Hypothalamus (tissue), 51 donors: ENCODE measurements at regions not wholly inside any gene's neighbourhood (a gene's known extent, or its start where the extent isn't known, plus 50 kb on each side); places are given as distances from the start of the nearest gene placed in this dataset.
"Not testable (repeated sequence)": the region's sequence is repeated elsewhere in the genome, so short reads cannot be mapped to it uniquely, and the experiment has no call there.

Experiments used
- DNase-seq, 51 donors: peaks; one replicate each; lab custom pipeline; 2025; lab: John Stamatoyannopoulos, UW

DNA sequence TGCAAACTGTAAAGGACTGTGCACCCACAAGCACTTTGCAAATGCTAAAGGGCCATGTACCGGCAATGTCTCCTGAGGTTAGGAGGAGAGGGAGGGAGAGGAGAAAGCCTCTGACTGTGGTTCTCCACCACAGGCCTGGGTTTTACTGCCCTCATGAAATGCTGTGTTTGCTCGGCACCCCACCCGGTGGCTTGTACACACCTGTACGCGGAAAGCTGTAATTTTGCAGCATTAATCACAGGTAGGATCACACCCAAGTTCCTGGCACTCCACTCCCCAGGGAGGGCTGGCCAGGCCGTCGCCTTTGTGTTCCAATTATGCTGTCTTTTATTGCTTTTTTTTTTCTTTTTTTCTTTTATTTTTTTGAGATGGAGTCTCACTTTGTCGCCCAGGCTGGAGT, 78.5 kb upstream of the MYL10 start:
- no peak for DNase-seq

DNA sequence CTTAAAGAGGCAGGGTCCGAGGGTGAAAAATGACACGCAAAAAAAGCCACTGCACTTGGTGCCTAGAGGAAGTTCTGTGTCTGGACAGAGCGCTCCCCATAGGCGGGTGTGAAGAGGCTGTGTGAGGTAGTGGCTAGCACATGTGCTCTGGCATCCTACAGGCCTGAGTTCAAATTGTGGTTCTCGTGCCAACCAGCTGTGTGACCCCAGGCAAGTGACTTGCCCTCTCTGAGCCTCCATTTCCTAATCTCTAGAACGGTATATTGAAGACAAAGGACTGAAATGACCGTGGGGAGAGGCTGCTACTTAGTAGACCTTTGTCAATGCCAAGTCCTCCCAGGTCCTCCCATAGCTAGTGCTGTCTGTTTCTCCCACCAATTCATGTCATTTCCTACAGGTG, 79.1 kb upstream of the MYL10 start:
- DNase-seq: no peak

- no peak for DNase-seq
These were observed 83.6 kb upstream of the MYL10 start for GRCh38 chr7:101712652-101713051.

DNA sequence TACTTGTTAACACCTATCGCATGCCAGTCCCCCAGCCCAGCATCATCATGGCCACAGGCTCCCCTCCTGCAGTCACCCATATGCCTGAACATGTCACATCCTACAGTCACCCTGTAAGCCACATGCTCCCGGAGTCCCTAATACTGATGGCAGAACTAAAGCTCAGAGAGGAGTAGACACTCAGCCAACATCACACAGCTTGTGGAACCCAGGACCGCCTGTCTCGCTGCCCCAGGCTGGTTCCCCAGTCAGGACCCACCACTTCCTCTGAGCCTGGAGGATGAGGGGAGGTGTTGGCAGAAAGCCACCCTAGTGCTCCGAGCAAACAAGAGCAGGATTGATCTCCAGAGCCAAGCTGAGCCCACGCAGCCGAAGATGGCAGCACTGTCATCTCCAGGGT, 85.0 kb upstream of the MYL10 start:
- DNase-seq: no peak

- peak in 3 of 51 donors; percentile 8 to 14 (median 9) for DNase-seq
These were observed 88.7 kb upstream of the MYL10 start for GRCh38 chr7:101717628-101718357.

DNA sequence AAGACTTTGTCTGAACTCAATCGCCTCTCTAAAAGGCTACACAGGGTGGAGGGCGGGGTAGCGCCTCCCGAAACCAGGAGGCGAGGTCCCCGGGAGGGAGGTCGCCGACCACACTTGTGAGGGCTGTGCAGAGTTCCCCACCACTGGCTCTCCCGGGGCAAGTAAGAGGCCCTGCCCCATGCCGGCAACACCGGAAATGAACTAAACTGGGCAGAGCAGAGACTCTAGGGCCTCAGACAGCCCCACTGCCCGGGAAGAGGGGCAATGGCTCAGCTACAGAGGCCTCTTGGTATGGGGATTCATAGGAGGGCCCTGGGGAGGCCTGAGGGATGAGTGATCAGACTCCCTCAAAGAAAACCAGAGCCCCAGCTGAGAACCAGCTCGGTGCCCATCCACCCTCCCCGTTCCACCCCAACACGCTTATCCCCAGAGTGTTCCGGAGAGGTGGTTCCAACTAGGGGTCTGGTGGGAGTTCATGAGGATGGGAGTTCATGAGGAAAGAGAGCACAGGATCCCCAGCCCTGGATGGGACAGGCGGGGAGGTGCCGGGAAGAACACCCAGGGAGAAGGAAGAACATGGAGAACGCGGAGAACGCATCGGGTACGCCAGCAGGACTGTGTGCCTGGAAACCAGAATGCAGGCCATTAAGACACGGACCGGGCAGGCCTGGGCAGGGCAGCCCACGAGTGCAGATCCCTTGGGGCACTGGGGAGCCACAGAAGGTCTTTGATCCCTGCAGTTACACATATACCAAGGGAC, 89.4 kb upstream of the MYL10 start:
- DNase-seq: no peak

- DNase-seq: no peak
These were observed 90.0 kb upstream of the MYL10 start for GRCh38 chr7:101719123-101719470.

GRCh38 chr7:101720324-101720723, 91.2 kb upstream of the MYL10 start:
- DNase-seq: no peak

GRCh38 chr7:101722247-101722646, 93.2 kb upstream of the MYL10 start:
- no peak for DNase-seq

GRCh38 chr7:101723835-101724234, 93.6 kb upstream of the CUX1 start:
- no peak for DNase-seq

DNA sequence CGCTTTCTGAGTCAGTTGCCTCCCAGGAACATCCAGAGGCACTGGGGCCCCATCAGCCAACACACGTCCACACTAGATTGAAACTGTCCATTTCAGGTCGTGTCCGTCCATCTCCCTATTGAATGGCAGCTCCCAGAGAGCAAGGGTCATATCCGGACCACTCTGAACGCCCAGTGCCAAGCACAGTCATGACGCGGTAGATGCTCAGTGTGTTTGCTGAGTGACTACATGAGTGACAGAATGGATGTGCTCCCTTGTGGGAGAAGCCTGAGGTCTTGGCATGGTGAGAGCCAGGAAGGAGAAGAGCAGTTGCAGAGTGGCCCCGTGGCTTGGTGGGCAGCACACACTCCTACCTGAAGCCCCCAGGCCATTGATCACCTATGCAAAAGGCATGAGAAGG, 92.5 kb upstream of the CUX1 start:
- no peak for DNase-seq

DNA sequence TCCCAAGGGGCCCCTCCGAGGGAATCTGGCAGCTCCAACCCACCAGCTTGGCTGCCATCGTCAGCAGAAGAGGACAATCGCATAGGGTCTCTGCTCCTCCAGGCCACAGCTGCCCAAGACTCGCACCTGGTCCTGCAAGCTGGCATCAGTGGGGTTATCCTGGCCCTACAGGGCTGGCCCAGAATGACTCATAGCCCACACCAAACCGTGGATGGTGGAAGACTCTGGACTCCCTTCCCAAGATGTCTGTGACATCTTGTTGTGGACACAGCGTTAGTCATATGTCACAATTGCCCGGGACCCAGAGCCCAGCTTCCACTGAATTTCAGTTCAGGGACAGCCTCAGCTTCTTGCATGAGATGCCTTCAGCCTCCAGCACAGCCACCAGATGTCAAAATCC, 91.5 kb upstream of the CUX1 start:
- DNase-seq: no peak

GRCh38 chr7:101727184-101727583, 90.2 kb upstream of the CUX1 start:
- DNase-seq: no peak

DNA sequence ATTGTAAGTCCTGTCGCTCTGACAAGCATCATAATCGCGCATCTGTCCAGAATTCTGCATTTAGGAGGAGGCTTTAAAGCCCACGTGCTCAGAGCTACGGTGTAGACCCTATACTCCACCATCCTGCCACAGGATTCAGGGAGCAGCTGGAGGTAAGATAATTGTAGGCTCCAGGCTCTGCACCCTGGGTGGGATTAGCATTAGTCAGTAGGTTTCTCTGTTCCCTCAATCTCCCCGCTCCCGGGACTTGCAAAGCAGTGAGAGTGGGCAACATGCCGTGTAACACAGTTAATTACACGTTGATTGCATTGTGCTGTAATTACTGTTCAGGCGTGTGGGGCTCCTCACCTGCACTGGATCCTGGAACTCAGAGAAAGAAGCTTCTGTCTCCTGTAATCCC, 89.3 kb upstream of the CUX1 start:
- DNase-seq: no peak

DNA sequence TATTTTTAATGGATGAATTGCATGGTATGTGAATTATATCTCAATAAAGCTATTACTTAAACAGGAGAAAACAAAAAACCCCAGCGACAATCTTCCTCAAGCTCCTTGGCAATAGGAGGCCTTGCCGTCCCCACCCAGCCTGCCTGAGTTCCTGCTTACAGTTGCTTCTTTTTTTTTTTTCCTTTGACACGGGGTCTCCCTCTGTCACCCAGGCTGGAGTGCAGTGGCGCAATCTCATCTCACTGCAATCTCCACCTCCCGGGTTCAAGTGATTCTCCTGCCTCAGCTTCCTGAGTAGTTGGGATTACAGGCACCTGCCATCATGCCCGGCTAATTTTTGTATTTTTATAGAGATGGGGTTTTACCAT, 88.6 kb upstream of the CUX1 start:
- DNase-seq: not testable (repeated sequence)

- DNase-seq: no peak
These were observed 88.1 kb upstream of the CUX1 start for GRCh38 chr7:101729241-101729883.

DNA sequence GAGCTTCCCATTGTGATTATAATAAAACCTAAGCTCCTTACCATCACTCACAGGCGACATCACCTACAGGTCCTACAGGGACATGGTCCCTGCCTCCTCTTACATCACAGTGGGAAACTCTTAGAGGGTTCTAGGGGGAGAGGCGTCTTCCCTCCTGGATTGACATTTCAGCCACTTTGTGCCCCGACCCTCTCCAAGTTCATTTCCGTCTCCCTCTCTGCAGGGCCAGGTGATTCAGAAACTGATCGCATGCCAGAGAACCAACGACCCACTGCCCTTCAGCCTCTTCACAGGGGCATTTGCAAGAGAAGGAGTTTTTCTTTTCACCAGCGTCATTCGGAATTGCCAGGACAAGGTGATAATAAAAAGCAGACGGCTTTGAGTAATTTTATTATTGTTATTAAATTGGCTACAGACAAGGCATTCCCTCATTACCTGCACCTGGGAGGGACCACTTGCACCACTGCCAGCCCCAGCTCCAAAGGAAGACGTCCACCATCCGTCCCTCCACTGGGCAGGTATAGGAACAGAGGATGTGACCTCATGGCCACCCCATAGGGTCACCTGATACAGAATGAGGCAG, 85.8 kb upstream of the CUX1 start:
- no peak for DNase-seq

DNA sequence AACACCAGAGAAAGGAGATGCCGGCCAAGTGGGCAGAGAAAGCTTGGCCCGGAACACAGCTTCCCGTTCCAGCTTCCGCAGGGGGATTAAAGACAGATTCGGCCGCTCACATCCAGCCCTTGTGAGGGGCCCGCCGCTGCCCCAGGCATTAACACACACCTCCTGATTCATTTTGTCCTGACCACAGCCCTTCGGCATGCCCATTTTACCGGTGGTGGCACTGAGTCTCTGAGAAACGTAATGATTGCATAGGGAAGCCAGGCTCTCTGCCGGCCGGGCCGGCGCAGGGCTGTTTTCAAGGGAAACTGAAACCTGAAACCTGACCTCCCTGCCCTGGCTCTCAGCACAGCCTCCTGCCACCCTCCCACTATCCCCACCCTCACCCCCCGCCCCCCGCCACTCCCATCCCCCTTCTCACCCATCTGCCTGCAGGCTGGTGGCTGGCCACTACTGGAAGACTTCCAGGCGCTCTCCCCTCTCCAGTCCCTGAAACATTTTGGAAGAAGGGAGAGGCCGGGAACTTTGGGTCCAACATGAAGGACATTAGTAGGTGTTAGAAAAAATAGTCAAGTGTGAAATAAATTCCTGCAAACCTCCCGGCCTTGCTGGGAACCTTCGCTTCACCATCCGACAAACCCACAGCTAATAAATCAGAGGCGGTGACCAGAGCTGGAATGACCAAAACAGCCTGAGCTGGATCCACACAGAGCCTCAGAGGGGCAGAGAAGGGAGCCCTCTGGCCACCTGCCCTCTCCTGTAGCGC, 83.5 kb upstream of the CUX1 start:
- DNase-seq: peak in 17 of 51 donors; percentile 3 to 40 (median 11)

GRCh38 chr7:101736084-101736483, 81.3 kb upstream of the CUX1 start:
- DNase-seq: no peak

DNA sequence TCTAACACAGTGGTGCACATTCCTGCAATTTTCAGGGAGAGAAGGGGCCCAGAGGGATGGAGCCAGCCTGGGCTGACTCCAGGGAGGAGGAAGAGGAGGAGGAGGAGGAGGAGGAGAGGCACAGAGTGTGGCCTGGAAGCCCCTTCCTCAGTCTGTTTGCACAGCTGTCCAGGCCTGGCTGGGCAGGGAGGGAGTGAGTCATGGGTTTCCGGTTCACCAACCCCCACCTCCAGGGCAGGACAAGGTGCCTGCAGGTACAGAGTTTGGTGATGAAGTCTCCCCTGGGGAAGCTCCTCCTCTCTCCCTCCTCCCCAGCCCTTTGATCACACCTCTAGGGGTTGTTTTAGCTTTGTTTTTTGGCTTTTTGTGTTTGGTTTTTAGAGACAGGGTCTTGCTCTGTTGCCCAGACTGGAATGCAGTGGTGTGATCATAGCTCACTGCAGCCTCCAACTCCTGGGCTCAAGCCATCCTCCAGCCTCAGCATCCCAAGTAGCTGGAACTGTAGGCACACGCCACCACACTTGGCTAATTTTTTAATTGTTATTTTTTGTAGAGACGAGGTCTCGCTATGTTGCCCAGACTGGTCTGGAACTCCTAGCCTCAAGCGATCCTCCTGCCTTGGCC, 77.5 kb upstream of the CUX1 start:
- DNase-seq: no peak
